ENCODE measurements at regions not wholly inside any gene's neighbourhood (a gene's known extent, or its start where the extent isn't known, plus 50 kb on each side); places are given as distances from the start of the nearest gene placed in this dataset.

- H3K36me3 ChIP-seq = no peaks in the 10 kb centered on the region
- H3K27ac ChIP-seq = no peak overlapping the region
- peaks cover 10% of the 10 kb centered on the region for H3K4me1 ChIP-seq (ENCODE audit: low read depth)
- no peak overlapping the region for H3K4me3 ChIP-seq
- no peak for TF ChIP-seq CTCF (IDR thresholded peaks at IDR 0.05; ENCODE audit: low read depth, low read length)
- H3K27me3 ChIP-seq = no peaks in the 10 kb centered on the region
- H3K9me3 ChIP-seq (ENCODE audit: low read depth) = no peaks in the 10 kb centered on the region
- no peak for DNase-seq (ENCODE audit: low read depth in 1 of 2, low spot score in 1 of 2)
Measured at GRCh38 chr1:232109391-232109790, 482.8 kb downstream of the DISC1 start.

- Histone ChIP-seq H3K27me3 (no peaks in the 10 kb centered on the region), H3K9me3 (ENCODE audit: low read depth) (no peaks in the 10 kb centered on the region), H3K36me3 (no peaks in the 10 kb centered on the region), H3K4me1 (ENCODE audit: low read depth) (peaks cover 10% of the 10 kb centered on the region), H3K27ac (no peak overlapping the region), H3K4me3 (no peak overlapping the region)
- TF ChIP-seq CTCF (IDR thresholded peaks at IDR 0.05; ENCODE audit: low read depth, low read length) = no peak
- no peak for DNase-seq (ENCODE audit: low read depth in 1 of 2, low spot score in 1 of 2)
Measured at GRCh38 chr1:232108598-232108997, 482.0 kb downstream of the DISC1 start.

- Histone ChIP-seq H3K4me3 (no peak overlapping the region), H3K27ac (no peak overlapping the region), H3K4me1 (ENCODE audit: low read depth) (peaks cover 10% of the 10 kb centered on the region), H3K36me3 (no peaks in the 10 kb centered on the region), H3K27me3 (no peaks in the 10 kb centered on the region), H3K9me3 (ENCODE audit: low read depth) (no peaks in the 10 kb centered on the region)
- DNase-seq (ENCODE audit: low read depth in 1 of 2, low spot score in 1 of 2) = no peak
- TF ChIP-seq CTCF (IDR thresholded peaks at IDR 0.05; ENCODE audit: low read depth, low read length) = no peak
Measured at GRCh38 chr1:232106415-232106814, 479.8 kb downstream of the DISC1 start.

GRCh38 chr1:232105561-232105960 lies 479.0 kb downstream of the DISC1 start:
- Histone ChIP-seq H3K4me3 (no peak overlapping the region), H3K9me3 (ENCODE audit: low read depth) (no peaks in the 10 kb centered on the region), H3K36me3 (no peaks in the 10 kb centered on the region), H3K4me1 (ENCODE audit: low read depth) (peaks cover 7% of the 10 kb centered on the region), H3K27ac (no peak overlapping the region), H3K27me3 (no peaks in the 10 kb centered on the region)
- no peak for TF ChIP-seq CTCF (IDR thresholded peaks at IDR 0.05; ENCODE audit: low read depth, low read length)
- DNase-seq (ENCODE audit: low read depth in 1 of 2, low spot score in 1 of 2) = no peak

GRCh38 chr1:232101231-232101630 lies 474.6 kb downstream of the DISC1 start:
- Histone ChIP-seq H3K9me3 (ENCODE audit: low read depth) (no peaks in the 10 kb centered on the region), H3K4me1 (ENCODE audit: low read depth) (no peaks in the 10 kb centered on the region), H3K36me3 (no peaks in the 10 kb centered on the region), H3K27me3 (no peaks in the 10 kb centered on the region), H3K27ac (no peak overlapping the region), H3K4me3 (no peak overlapping the region)
- TF ChIP-seq CTCF (IDR thresholded peaks at IDR 0.05; ENCODE audit: low read depth, low read length) = no peak
- DNase-seq (ENCODE audit: low read depth in 1 of 2, low spot score in 1 of 2) = no peak

- no peak for DNase-seq (ENCODE audit: low read depth in 1 of 2, low spot score in 1 of 2)
- Histone ChIP-seq H3K9me3 (ENCODE audit: low read depth) (no peaks in the 10 kb centered on the region), H3K27me3 (no peaks in the 10 kb centered on the region), H3K4me3 (no peak overlapping the region), H3K27ac (no peak overlapping the region), H3K4me1 (ENCODE audit: low read depth) (no peaks in the 10 kb centered on the region), H3K36me3 (no peaks in the 10 kb centered on the region)
- TF ChIP-seq CTCF (IDR thresholded peaks at IDR 0.05; ENCODE audit: low read depth, low read length) = no peak
Measured at GRCh38 chr1:232096751-232097150, 470.2 kb downstream of the DISC1 start.

Measured in cardiac muscle cell (in vitro differentiated cells and primary cell).